GM21529 (cell line): ENCODE measurements at regions not wholly inside any gene's neighbourhood (a gene's known extent, or its start where the extent isn't known, plus 50 kb on each side); places are given as distances from the start of the nearest gene placed in this dataset.

ENCODE experiments used
- ATAC-seq: cut with Tn5 transposase; IDR thresholded peaks from one replicate; pipeline ENCODE4 v1.9.1; 2021; ENCODE audit not compliant: unreplicated experiment

- no peak for ATAC-seq
These were observed 60.0 kb upstream of the NKX1-1 start for GRCh38 chr4:1466034-1466862.

DNA sequence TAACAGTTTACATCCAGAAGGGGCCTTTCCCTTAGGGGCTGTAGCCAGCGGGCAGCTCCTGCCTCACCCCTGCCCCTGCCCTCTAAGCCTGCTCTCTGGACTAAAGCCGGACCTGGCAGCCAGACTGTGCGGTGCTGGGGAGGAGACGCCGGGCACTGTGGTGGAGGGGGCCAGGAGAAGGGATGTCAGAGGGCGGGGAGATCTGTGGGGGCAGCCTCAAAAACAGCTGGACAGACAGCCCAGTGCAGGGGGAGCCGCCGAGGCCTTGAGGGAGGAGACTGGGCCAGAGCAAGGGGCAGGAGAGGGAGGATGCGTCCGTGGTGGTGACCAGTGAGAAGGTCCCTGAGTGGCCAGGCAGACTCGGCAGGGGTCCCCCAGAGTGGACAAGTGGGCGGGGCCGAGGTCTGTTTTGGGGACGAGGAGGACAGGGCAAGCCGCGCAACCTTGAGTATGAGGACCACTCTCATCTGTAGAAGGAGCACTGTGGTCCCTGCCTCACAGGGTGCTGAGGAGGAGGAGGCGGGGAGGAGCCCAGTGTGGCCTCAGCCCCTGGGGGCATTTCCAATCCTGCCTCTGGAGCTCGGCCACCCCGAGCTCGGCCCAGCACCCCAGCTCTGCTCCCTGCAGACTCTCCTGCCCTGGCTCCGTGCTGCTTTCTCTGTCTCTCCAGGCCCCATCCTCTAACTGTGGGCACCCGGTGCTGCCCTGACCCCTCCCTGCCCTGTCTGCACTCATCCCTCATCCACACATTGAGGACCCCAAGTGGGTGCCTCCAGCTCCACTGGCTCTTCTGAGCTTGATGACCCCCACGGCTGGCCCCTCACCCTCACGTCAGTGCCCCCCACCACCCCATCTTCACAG is 59.2 kb upstream of the NKX1-1 start:
- ATAC-seq: no peak

DNA sequence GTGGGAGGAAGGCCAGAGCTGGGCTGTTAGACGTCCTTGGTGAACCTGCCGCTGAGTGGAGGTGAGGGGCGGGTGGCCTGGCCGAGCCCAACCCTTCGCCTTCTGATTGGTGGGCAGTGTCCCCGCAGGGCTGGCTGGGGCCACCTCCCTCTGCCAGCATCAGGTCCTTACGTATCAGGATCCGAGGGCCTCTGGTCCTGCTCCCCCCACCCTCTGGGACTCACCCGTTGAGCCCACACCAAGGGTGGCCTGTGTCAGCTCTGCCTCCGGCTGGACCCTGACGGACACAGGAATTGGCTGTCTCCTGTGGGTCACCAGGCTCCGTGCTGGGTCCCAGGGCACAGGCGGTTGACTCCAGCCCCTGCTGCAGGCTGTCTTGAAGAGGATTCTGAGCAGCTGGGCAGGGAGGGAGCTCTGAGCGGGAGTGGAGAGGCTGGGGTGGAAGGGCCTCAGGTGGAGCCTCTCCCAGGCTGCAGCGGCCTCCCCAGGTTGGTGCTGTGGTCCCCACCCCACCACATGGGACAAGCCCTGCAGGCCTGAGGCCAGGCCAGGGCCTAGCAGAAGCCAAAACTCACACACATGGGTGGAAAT is 58.4 kb upstream of the NKX1-1 start:
- no peak for ATAC-seq

DNA sequence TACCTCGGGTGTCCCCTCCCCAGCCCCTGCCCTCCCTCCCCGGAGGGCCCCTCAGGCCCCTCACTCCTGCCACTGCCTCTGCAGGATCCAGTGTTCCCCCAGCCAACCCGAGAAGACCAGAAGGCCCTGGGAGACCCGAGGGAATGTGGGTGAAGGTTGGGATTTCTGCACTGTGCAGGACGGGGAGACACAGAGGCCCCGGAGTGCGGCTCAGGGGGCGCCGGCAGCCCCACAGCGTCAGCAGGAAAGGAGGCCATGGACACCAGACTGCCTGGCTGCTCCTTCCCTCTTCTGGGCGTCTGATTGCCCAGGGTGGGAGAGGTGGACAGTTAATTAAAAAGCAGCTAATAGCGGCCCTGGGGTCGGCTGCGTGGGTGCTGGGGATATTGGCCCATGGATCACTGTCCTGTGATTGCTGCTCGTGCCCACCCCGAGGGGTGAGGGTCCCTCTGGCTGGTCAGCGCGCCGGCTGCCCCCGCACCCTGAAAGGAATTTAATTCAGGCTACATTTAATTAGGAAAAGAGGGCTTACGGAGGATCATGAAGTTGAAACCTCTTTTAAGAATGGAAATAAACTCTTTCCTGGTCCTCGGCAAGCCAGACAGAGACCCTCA is 57.8 kb upstream of the NKX1-1 start:
- ATAC-seq: no peak

- no peak for ATAC-seq
These were observed 57.1 kb upstream of the NKX1-1 start for GRCh38 chr4:1463088-1463926.

DNA sequence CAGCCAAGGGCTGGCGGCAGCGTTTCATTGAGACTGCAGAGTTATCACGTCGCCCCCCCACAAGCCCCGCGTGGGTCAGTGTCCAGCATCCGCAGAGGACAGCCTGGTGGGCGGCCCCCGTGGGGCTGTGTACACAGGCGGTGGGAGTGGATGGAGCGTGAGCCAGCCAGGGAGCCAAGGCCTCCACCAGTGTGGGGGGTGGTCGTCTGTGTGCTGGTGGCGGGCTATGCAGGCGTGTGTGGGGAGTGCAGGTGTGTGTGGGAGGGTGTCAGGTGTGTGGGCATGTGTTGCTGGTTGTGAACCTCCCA is 56.5 kb upstream of the NKX1-1 start:
- ATAC-seq: no peak

DNA sequence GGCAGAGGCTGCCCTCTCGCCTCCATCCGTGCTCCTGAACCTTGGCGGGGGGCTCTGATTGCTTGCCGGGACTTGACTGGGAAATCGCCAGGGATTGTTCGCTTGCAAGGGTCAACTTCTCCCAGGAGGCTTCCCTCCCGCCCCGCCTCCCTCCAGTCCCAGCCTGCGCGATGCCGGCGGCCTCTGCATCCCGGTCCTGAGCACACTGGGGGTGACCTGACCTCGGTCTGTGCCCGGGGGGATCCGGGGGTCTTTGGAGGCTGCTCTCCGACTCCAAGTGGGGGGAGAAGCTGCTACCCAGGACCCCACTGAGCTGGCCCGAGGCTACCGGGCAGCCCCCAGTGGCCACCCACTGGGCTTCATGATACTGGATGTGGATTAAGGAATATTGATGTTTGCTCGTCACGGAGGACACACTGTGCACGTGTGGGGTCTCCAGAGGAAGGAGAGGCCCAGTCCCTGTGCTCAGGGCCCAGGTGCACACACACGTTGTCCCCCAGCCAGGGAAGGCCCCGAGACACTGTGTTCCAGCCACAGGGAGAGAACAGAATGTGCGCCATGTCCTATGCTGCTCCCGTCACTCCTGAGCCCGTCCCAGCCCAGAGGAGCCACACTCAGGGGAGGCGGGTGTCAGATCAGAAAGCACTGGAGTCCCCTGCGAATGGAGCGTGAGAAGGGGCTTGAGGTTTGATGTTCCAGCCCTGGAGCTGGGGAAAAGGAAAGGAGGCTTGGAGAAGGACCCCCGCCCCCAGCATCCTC is 55.9 kb upstream of the NKX1-1 start:
- no peak for ATAC-seq

GRCh38 chr4:1460967-1461868 is 55.0 kb upstream of the NKX1-1 start:
- no peak for ATAC-seq

GRCh38 chr4:1459722-1460511 is 53.7 kb upstream of the NKX1-1 start:
- no peak for ATAC-seq

GRCh38 chr4:1459081-1459721 is 53.0 kb upstream of the NKX1-1 start:
- no peak for ATAC-seq

- no peak for ATAC-seq
These were observed 52.3 kb upstream of the NKX1-1 start for GRCh38 chr4:1458581-1458980.
